HG02798 (cell line): ENCODE measurements at regions not wholly inside any gene's neighbourhood (a gene's known extent, or its start where the extent isn't known, plus 50 kb on each side); places are given as distances from the start of the nearest gene placed in this dataset.

Source experiments
- ATAC-seq: cut with Tn5 transposase; IDR thresholded peaks from one replicate; pipeline ENCODE4 v1.9.1; 2021; ENCODE audit warnings: mild to moderate bottlenecking; ENCODE audit not compliant: unreplicated experiment, poor library complexity

DNA sequence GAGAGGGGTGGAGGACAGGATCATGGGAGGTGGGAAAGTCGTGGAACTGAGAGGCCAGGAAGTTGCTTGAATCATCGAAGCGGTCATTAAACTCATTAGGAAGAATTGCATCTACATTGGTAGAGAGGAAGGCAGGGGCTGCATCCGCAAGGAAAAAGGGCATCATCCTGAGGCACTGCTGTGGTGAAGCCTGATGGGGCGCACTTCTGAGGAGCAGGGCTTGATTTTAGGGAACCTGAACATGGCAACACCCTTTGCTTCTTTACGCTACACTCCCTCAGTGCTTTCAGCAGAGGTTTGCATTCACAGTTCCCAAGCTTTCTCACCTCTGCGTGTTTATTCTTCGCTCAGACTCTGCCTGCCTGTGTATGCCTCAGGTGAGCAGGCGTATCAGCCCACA lies 352.0 kb upstream of the RAB6C start:
- ATAC-seq: no peak

DNA sequence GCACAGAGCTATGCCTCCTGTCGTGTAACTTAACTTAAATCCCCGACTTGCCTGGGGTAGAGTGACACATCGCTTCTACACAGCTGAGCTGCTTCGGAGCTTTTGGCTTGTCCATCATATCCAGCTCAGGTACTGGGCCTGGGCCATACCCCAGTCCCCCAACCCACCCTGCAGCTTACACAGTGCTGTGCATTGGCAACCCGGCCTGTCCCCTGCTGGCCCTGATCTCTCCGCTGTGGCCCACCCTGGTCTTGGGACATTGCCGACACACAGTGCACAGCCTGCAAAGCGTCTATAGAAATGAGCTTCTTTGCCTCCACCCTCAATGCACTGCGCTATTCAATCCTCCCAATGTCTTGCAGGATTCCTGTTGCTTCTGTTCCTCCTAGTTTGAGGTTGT lies 342.8 kb upstream of the RAB6C start:
- ATAC-seq: no peak

DNA sequence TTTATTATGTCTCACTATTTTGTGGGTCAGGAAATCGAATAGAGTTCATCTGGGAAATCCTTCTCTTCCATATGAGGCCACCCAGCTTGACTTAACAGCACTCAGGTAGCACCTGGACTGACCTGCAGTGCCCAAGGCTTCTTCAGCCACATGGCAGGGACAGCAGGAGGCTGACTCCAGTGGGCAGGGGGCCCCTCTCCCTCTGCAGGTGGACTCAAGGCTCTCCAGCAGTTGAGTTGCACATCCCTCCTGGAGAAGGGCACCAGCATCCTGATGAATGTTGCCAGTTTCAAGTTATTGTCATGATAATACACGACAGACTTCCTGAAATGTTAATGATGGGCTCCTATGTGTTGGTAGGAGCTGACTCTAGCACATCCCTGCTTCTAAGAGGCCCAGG lies 338.1 kb upstream of the RAB6C start:
- no peak for ATAC-seq

DNA sequence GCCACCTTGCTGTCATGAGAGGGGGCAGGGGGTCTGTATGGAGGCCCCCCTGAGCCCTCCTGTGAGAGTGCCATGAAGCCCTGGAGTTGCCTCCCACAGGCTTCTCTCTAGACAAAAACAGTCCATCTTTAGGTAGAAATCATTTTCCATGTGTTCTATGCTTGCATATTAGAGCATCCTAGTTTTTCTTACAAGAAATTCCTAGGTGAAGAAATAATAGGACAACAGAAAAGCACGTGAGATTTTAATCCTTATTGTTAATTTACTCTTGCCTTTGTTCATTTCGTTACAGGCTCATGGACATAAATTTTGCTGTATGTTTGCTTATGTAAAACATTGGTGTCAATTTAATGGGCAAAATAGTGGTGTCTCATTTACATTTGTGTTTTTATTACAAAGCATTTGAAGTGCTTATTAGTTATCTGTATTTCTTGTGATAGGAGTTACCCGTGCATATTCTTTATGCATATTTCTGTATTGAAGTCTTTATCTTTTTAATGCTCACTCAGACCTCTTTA lies 336.9 kb upstream of the RAB6C start:
- ATAC-seq: no peak

DNA sequence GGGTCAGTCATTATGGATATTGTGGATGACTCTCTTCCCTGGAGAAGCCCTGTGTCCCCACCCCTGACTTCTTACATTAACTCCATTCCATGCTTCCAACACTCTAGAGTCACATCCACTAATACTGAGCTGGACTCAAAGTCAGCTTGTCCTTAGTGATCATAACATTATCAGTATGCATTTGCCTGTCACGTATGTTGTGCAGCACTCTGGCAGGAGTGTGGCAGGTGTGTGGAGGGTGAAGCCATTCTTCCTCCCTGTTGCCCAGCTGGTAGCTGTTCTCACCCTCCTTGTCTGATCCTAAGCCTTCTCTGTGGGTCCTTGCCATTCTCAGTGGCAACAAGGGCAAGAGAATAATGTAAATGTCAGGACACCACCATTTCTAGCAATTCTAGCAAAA lies 334.1 kb upstream of the RAB6C start:
- no peak for ATAC-seq

DNA sequence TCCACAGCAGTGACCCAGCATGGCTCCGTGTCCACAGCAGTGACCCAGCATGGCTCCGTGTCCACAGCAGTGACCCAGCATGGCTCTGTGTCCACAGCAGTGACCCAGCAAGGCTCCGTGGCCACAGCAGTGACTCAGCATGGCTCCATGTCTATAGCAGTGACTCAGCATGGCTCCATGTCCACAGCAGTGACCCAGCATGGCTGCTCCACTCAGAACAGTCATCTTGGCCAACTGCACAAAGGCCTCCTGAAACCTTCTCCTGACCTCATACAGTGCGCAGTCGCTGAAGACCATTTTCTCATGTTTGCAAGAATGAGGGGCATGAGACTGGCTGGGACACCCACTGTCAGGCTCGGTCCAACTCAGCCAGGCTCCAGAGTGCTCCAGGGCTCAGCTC lies 333.4 kb upstream of the RAB6C start:
- no peak for ATAC-seq

DNA sequence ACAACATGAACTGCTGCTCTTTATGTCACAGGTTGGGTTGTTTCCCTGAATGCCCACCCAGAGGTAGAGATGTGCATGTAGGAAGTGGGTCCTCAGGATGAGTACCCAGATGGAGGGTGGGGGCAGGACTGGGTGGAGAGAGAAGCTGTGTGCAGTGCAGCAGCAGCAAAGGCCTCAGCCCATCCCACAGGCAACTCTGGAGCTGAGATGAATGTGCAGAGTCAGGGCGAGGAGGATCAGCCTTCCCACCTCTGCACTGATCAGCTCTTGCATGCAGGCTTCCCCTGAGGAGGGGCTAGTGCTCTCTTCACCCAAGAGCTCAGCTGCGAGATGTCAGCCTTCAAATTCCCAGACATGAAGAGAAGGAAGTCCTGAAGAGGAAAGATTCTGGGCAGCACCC lies 326.2 kb upstream of the RAB6C start:
- no peak for ATAC-seq

DNA sequence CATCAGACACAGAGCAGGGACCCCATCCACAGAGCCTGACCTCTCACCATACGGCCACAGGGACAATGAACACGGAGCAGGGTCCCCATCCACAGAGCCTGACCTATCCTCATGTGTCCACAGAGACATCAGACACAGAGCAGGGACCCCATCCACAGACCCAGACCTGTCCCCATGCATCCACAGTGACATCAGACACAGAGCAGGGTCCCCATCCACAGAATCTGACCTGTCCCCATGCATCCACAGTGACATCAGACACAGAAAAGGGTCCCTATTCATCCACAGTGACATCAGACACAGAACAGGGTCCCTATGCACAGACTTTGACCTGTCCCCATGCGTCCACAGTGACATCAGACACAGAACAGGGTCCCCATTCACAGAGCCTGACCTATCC lies 325.1 kb upstream of the RAB6C start:
- no peak for ATAC-seq

DNA sequence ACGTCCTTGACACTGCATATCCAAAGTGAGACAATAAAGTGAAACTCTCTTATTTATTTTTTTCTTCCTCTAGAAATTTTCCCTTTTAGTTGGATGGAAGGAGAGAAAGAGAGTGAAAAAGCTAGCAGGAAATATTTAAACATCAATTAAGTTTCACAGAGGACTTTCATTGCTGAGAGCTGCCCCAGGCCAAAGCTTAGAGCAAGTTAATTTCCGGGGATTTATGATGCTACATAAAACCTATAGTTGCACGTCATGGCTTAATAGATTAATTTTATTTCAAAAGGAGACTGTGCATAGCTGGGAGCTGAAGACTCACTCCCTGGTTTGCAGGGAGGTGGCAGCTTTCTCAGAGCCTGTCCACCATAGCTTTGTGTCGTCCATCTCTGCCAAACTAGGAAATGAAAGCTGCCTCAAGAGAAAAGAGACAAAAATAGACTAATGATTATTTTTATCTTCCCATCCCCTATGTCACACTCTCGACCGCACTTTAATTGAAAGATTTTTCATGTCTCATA lies 323.3 kb upstream of the RAB6C start:
- no peak for ATAC-seq

DNA sequence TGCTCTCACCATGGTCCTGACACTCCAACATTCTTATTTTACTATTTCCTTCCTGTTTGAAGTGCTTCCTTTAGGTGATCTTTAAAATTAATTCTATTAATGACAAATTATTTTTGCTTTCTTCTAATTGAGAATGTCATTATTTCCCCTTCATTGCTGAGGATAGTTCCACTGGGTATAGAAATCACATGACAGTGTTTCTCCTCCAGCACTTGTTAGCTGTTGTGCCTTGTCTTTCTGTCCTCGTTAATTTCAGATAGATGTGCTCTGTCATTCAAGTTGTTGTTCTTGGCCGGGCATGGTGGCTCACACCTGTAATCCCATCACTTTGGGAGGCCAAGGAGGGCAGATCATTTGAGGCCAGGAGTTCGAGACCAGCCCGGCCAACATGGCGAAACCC lies 321.0 kb upstream of the RAB6C start:
- no peak for ATAC-seq

DNA sequence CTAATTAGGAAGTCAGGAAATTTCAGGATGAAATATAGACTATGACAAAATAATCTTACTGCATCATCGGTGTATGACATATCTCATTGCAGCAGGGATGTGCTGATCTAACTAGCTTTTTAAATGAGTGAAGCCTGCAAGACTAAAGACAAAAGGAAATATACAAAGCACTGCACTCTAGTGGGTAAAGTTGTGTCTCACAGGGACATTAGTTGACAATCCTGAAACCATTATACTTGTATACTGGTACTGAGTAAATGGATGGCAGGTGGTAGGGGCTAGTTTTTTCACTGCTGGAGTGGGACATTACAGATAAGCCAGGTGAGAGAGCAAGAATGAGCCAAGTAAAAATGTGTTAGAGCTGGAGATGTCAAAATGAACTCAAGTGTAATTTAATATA lies 317.5 kb upstream of the RAB6C start:
- ATAC-seq: no peak

DNA sequence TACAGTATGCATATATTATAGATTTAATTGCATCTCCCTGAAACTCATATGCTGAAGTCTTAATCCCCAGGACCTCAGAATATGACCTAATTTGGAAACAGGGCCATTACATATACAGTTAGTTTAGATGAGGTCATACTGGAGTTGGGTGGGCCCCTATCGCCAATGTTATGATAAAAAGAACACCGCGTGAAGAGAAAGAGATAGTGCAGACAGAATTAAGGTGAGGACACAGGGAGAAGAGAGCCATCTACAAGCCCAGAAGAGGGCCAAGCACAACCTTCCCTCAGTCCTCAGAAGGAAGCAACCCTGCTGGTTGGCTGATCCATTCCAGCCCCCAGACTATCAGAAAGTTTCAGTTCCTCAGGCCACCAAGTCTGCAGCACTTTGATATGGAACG lies 311.9 kb upstream of the RAB6C start:
- no peak for ATAC-seq

DNA sequence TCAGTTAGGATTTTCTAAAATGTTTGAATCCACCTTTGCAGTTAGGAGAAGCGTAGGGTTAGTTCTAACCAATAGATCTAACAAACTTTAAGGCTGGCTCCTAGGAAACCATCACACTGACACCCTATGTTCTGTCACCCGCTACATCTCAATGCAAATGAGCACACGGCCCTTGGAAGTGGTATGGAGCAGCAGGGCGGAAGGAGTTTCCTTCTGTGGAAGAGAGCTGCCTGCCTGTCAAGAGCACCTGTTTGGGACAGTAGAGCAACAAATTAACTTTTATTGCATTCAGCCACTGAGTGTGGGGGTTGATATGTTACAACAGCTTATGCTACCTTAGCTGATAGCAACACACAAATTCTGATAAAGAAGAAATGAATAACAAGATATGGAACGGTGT lies 306.9 kb upstream of the RAB6C start:
- ATAC-seq: no peak

DNA sequence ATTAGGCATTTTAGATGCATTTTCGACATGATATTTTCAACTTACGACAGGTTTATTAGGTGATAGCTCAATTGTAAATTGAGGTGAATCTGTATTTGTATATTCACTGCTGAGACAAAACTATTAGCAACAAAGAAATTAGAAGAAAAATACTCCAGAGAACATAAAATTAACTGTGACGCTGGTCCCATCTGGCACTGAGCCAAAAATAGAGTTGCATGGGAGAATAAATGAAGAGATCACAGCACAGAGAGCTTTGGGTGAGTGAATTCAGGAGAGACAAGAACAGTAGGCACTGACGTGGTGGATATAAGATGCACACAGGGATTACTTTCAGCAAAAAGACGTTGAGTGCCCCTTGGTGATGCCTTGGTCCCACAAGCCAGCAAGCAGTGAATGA lies 306.2 kb upstream of the RAB6C start:
- ATAC-seq: no peak

DNA sequence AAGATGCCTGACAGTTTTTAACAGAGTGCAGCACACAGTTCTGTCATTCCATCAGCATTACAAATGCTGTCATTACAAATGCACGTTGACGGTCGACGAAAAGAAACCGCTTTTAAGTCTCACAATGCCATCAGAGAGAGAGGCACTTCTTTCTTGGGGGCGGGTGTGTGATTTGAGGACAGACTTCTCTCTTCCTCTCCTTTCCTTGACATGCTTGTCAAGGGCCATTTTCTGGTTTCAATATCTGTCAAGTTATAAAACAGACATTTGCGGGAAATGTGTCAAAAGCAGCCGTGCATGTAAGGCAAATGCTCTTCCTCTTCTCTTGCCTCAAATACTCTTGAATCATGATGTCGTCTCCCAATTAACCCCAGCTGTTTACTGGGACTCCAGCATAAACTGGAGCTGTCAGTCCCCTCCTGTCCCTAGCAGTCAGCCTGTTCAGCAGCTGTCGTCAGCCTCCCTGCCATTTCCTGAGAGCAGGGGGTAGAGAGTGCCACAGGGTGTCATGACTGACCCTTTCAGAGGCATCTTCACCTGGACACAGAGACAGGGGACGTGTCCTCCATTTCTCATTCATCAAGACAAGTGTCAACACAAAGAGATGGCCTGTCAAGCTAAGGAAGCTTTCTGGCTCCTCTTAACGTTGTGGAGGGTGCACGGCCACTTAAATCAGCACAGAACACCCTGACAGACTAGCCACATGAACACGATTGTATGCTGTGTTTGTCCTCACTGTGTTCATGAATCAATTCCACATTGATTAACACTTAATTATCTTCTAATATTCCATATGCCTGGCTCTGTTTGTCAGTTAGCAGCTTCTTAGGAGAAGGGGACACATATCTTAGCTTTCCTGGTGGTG lies 305.4 kb upstream of the RAB6C start:
- ATAC-seq: no peak

DNA sequence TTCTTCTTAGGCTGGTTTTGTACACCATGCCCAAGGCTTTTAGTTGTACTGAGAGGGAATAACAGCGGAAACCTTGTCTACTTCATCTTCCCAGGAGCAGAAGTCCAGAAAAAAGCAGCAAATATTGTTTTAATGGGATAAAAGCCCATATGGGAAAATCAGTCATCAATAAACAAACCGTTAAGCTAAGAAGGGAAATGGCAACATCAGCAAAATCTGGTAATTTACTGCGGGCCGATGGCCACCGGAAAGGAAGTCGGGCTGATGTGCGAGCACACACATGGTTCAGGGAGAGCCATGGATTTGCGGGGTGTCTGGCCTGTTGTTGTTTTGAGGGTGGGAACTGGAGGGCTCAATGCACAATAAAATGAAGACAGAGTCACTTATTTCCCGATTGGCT lies 300.7 kb upstream of the RAB6C start:
- ATAC-seq: no peak

DNA sequence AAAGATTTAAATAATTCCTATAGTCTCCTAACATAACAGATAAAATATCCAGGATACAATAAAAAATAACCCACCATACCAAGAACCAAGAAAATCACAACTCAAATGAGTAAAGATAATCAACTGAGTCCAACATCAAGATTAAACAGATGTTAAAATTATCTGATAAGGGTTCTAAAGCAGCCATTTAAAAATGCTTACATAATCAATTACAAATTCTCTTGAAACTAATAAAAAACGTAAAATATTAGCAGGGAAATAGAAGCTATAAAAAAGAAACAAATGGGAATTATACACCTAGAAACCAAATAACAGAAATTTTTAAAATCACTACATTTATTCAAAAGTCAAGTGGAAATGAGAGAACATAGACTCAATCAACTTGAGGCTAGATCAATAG lies 297.7 kb upstream of the RAB6C start:
- no peak for ATAC-seq

DNA sequence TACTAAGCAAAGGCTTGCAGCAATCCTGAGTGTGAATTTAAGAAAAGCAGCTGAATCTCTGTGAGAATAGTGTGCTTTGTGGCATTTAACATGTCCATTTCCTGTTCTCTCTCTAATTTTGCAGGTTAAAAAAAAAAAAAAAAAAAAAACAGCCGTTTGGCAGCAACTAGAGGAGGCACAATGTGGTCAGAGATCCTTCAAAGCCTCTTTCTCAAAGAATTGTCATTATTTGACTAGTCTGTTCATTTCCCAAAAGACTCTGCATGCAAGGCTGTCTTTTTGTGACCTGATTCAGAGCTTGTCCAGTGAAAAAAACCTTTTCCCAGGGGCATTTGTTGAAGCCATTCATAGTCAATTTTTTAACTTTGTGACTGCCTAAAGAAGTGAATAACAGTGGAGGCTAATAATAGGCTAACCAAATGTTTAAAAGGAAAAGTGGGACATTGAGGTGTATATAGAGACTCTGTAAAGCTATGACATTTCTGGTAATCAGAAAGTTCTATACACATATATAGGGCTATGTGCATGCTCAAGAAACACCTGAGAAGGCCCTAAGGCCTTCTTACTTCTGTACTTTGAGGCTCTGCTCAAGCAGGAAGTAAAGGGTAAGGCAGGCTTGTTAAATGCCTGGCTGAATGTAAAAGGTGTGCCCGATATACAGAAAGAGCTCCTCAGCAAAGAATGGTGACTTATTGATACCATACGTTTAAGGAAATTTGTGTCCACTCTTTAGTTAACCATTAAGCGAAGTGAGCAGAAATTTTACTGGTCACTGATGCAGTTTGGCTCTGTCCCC lies 289.6 kb upstream of the RAB6C start:
- ATAC-seq: no peak

DNA sequence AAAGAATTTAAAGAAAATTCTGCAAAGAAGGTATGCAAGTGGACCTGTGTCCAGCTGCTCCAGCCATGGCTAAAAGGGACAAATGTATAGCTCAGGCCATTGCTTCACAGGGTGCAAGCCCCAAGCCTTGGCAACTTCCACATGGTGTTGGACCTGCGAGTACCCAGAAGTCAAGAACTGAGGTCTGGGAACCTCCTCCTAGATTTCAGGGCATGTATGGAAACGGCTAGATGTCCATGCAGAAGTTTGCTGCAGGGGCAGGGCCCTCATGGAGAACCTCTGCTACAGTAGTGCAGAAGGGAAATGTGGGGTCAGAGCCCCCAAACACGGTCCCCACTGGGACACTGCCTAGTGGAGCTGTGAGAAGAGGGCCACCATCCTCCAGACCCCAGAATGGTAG lies 284.0 kb upstream of the RAB6C start:
- ATAC-seq: no peak

DNA sequence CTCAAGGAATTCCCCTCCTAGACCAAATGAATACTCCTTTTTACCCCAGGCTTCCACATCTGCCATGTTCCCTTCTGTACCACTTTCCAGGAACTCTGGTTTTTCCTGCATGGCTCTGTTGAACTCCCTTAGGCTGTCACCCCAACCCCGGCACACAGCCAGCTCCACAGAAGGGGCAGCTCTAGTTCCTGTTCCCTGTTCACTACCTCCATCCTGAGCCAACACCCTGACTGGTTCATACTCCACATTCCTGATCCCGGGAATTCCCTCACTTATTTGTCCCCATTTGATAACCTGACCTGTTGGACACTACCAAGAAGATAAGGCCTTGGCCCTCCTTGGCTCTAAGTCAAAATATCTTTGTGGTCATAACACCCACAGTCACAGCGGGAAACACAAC lies 280.9 kb upstream of the RAB6C start:
- ATAC-seq: no peak

DNA sequence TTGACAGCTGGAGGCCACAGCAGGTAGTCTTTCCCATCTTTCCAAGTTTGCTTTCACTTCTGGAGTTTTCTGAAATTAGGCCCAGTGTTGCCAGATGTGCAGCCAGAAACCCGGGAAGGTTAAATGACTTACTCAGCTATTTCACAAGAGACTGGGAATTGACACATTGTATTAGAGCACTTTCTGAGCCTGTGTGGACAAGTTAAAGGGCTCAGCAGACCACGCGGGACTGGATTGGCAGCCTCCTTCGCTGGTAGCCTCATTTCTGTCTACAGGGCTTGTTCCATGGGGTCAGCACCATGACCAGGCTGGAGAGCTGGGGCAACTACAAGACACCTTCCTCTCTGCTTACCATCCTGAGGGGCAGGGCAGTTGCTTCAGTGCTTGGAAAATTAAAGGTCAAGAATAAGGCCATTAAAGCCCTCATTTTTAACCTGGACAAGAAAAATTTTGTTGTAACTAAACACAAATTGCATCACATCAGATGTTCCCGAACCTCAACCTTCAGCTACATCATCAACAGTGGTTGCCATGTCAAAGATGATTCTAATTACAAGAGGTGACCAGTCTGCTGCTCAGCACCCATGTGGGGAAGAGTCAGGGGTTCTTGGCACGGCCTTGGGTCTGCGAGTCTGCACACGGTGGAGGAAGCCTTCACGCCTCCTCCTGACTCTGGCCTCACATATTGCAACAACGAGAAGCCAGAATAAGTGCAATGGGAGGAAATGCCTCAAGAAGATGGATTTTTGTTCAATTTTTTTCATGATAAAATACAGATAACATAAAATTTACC lies 279.5 kb upstream of the RAB6C start:
- no peak for ATAC-seq
